HFFc6 (cell line): ENCODE measurements at regions not wholly inside any gene's neighbourhood (a gene's known extent, or its start where the extent isn't known, plus 50 kb on each side); places are given as distances from the start of the nearest gene placed in this dataset.

Experiments
- DNase-seq: peaks from one replicate; pipeline ENCODE4 v3.0.0-alpha.2; 2018
- H3K27ac Mint-ChIP-seq: 2 replicates; pipeline ENCODE4 v1.8.0; 2020; ENCODE audit warnings: mild to moderate bottlenecking, mixed read lengths
- H3K27me3 Mint-ChIP-seq: 2 replicates; pipeline ENCODE4 v1.8.0; 2021; ENCODE audit warnings: mild to moderate bottlenecking, moderate library complexity, mixed read lengths; ENCODE audit not compliant: insufficient read depth
- H3K36me3 Mint-ChIP-seq: 2 replicates; pipeline ENCODE4 v1.8.0; 2021; ENCODE audit warnings: low read depth, mixed read lengths
- H3K4me1 Mint-ChIP-seq: 2 replicates; pipeline ENCODE4 v1.8.0; 2020; ENCODE audit warnings: low read depth, mixed read lengths
- H3K4me3 Mint-ChIP-seq: 2 replicates; pipeline ENCODE4 v1.8.0; 2020; ENCODE audit warnings: mild to moderate bottlenecking, moderate library complexity, mixed read lengths
- H3K9me3 Mint-ChIP-seq: 2 replicates; pipeline ENCODE4 v1.8.0; 2020; ENCODE audit warnings: mild to moderate bottlenecking, mixed read lengths
- CTCF ChIP-seq: fragments of 200-600 bp; sonication (generic); IDR thresholded peaks from 2 replicates; pipeline ENCODE4 v1.5.0; 2021; ENCODE audit warnings: antibody characterized with exemption, mild to moderate bottlenecking

GRCh38 chr4:157908031-157908430, 264.8 kb downstream of the GASK1B start:
- H3K27ac Mint-ChIP-seq: no peak overlapping the region
- TF ChIP-seq CTCF: no peak
- no peaks in the 10 kb centered on the region for H3K36me3 Mint-ChIP-seq
- H3K4me3 Mint-ChIP-seq: no peak overlapping the region
- H3K9me3 Mint-ChIP-seq: no peaks in the 10 kb centered on the region; the same call in 1 of the 2 replicates
- no peaks in the 10 kb centered on the region for H3K4me1 Mint-ChIP-seq
- no peak for DNase-seq
- no peaks in the 10 kb centered on the region for H3K27me3 Mint-ChIP-seq

GRCh38 chr4:157907226-157907946, 265.4 kb downstream of the GASK1B start:
- no peak for DNase-seq
- no peak for TF ChIP-seq CTCF
- Mint-ChIP-seq H3K27me3 (no peaks in the 10 kb centered on the region), H3K36me3 (no peaks in the 10 kb centered on the region), H3K4me3 (no peak overlapping the region), H3K27ac (no peak overlapping the region), H3K9me3 (peaks cover 3% of the 10 kb centered on the region; the same call in 1 of the 2 replicates), H3K4me1 (no peaks in the 10 kb centered on the region)

- Mint-ChIP-seq H3K9me3 (peaks cover 28% of the 10 kb centered on the region), H3K4me3 (no peak overlapping the region), H3K36me3 (no peaks in the 10 kb centered on the region), H3K27me3 (no peaks in the 10 kb centered on the region), H3K27ac (no peak overlapping the region), H3K4me1 (no peaks in the 10 kb centered on the region)
- no peak for DNase-seq
- no peak for TF ChIP-seq CTCF
Observed at GRCh38 chr4:157898836-157899605, 273.8 kb downstream of the GASK1B start.

- Mint-ChIP-seq H3K27me3 (no peaks in the 10 kb centered on the region), H3K4me3 (no peak overlapping the region), H3K36me3 (no peaks in the 10 kb centered on the region), H3K4me1 (no peaks in the 10 kb centered on the region), H3K27ac (no peak overlapping the region), H3K9me3 (peaks cover 27% of the 10 kb centered on the region)
- no peak for TF ChIP-seq CTCF
- no peak for DNase-seq
Observed at GRCh38 chr4:157897855-157898370, 274.9 kb downstream of the GASK1B start.

GRCh38 chr4:157896726-157897125, 276.1 kb downstream of the GASK1B start:
- DNase-seq: no peak
- Mint-ChIP-seq H3K4me1 (no peaks in the 10 kb centered on the region), H3K4me3 (no peak overlapping the region), H3K36me3 (no peaks in the 10 kb centered on the region), H3K27me3 (no peaks in the 10 kb centered on the region), H3K27ac (no peak overlapping the region), H3K9me3 (peaks cover 23% of the 10 kb centered on the region)
- no peak for TF ChIP-seq CTCF
